ENCODE measurements at regions not wholly inside any gene's neighbourhood (a gene's known extent, or its start where the extent isn't known, plus 50 kb on each side); places are given as distances from the start of the nearest gene placed in this dataset.

DNA sequence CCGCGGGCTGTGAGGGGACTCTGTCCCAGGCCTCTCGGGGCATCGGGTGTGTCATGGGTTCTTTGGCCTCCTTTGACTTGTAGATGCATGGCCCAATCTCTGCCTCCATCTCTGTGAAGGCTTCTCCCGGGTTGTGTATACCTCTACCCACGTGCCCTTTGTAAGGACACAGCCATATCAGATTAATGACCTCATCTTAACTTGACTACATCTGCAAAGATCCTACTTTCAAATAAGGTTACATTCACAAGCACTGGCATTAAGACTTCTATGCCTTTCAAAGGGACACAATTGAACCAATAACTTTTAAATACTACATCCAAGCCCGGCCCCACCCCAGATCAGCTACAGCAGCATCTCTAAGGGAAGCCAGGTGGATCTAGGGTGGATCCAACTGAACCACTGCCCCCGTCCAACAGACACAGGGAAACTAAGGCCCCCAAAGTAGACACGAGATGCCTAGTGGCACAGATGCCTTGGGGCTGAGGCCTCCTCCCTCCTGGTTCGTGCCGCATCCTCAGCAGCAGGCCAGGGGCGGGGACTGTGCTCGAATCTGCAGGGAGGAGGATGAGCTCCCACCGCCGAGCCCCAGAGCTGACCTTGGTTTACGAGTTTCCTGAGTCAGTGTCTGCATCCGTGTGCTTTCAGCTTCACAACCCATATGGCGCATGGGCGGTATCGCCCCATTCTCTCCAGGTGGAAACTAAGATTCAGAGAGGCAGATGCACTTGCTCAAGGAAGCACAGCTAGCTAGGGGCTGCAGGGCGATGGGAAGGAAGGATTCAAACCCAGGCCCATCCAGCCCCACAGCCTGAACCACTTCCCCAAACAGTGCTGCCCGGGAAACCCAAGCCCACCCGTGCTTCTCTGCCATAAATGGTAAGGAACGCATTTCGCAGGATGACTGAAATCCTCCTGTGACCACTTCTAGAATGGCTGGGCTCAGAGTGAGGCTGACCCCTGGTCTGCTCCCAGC is 353.3 kb downstream of the C16orf95 start:
- no peaks in the 10 kb centered on the region for H3K9me3 ChIP-seq (ENCODE audit: control insufficient read depth in 4 of 4, low read length in 3 of 4)
- H3K4me1 ChIP-seq (ENCODE audit: control insufficient read depth in 4 of 4, insufficient read depth in 4 of 4, low read length in 3 of 4): no peaks in the 10 kb centered on the region
- TF ChIP-seq, protein P1, sequence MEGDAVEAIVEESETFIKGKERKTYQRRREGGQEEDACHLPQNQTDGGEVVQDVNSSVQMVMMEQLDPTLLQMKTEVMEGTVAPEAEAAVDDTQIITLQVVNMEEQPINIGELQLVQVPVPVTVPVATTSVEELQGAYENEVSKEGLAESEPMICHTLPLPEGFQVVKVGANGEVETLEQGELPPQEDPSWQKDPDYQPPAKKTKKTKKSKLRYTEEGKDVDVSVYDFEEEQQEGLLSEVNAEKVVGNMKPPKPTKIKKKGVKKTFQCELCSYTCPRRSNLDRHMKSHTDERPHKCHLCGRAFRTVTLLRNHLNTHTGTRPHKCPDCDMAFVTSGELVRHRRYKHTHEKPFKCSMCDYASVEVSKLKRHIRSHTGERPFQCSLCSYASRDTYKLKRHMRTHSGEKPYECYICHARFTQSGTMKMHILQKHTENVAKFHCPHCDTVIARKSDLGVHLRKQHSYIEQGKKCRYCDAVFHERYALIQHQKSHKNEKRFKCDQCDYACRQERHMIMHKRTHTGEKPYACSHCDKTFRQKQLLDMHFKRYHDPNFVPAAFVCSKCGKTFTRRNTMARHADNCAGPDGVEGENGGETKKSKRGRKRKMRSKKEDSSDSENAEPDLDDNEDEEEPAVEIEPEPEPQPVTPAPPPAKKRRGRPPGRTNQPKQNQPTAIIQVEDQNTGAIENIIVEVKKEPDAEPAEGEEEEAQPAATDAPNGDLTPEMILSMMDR (IDR thresholded peaks at IDR 0.05; ENCODE audit: low read depth, low read length, missing input control): no peak
- no peak for TF ChIP-seq NR2F2 (IDR thresholded peaks at IDR 0.05)
- no peak for TF ChIP-seq EGR1 (IDR thresholded peaks at IDR 0.05; ENCODE audit: low read depth in 2 of 2)
- TF ChIP-seq TAF1 (conservative IDR thresholded peaks at IDR 0.05): no peak
- TF ChIP-seq FOXA1 (IDR thresholded peaks at IDR 0.05): no peak
- TF ChIP-seq RXRA (IDR thresholded peaks at IDR 0.05): no peak
- TF ChIP-seq YY1 (IDR thresholded peaks at IDR 0.05): no peak
- TF ChIP-seq SP1 (IDR thresholded peaks at IDR 0.05): no peak
- TF ChIP-seq JUND (IDR thresholded peaks at IDR 0.05): no peak
- TF ChIP-seq, protein P2, sequence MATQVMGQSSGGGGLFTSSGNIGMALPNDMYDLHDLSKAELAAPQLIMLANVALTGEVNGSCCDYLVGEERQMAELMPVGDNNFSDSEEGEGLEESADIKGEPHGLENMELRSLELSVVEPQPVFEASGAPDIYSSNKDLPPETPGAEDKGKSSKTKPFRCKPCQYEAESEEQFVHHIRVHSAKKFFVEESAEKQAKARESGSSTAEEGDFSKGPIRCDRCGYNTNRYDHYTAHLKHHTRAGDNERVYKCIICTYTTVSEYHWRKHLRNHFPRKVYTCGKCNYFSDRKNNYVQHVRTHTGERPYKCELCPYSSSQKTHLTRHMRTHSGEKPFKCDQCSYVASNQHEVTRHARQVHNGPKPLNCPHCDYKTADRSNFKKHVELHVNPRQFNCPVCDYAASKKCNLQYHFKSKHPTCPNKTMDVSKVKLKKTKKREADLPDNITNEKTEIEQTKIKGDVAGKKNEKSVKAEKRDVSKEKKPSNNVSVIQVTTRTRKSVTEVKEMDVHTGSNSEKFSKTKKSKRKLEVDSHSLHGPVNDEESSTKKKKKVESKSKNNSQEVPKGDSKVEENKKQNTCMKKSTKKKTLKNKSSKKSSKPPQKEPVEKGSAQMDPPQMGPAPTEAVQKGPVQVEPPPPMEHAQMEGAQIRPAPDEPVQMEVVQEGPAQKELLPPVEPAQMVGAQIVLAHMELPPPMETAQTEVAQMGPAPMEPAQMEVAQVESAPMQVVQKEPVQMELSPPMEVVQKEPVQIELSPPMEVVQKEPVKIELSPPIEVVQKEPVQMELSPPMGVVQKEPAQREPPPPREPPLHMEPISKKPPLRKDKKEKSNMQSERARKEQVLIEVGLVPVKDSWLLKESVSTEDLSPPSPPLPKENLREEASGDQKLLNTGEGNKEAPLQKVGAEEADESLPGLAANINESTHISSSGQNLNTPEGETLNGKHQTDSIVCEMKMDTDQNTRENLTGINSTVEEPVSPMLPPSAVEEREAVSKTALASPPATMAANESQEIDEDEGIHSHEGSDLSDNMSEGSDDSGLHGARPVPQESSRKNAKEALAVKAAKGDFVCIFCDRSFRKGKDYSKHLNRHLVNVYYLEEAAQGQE (IDR thresholded peaks at IDR 0.05): no peak
- TF ChIP-seq HNF4A (conservative IDR thresholded peaks at IDR 0.05): no peak
- TF ChIP-seq, protein P3, sequence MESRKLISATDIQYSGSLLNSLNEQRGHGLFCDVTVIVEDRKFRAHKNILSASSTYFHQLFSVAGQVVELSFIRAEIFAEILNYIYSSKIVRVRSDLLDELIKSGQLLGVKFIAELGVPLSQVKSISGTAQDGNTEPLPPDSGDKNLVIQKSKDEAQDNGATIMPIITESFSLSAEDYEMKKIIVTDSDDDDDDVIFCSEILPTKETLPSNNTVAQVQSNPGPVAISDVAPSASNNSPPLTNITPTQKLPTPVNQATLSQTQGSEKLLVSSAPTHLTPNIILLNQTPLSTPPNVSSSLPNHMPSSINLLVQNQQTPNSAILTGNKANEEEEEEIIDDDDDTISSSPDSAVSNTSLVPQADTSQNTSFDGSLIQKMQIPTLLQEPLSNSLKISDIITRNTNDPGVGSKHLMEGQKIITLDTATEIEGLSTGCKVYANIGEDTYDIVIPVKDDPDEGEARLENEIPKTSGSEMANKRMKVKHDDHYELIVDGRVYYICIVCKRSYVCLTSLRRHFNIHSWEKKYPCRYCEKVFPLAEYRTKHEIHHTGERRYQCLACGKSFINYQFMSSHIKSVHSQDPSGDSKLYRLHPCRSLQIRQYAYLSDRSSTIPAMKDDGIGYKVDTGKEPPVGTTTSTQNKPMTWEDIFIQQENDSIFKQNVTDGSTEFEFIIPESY (IDR thresholded peaks at IDR 0.05): no peak
- TF ChIP-seq, protein P4, sequence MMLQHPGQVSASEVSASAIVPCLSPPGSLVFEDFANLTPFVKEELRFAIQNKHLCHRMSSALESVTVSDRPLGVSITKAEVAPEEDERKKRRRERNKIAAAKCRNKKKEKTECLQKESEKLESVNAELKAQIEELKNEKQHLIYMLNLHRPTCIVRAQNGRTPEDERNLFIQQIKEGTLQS (IDR thresholded peaks at IDR 0.05): no peak
- no peak for TF ChIP-seq RAD21 (IDR thresholded peaks at IDR 0.05)
- no peak for TF ChIP-seq HNF4G (IDR thresholded peaks at IDR 0.05)
- TF ChIP-seq GABPA (IDR thresholded peaks at IDR 0.05 in 1 of 2, conservative IDR thresholded peaks at IDR 0.05 in 1 of 2): no peak
- TF ChIP-seq FOXA2 (IDR thresholded peaks at IDR 0.05): no peak
- TF ChIP-seq, protein P5, sequence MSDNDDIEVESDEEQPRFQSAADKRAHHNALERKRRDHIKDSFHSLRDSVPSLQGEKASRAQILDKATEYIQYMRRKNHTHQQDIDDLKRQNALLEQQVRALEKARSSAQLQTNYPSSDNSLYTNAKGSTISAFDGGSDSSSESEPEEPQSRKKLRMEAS (IDR thresholded peaks at IDR 0.05): no peak
- no peak overlapping the region for H3K27ac ChIP-seq (ENCODE audit: low read depth in 1 of 2, low read length in 2 of 2)
- 82% methylated on average over 25 of the region's 25 CpGs for WGBS
- no peak overlapping the region for H3K4me3 ChIP-seq (ENCODE audit: low read depth in 1 of 3, low read length in 3 of 3)
- no peak for DNase-seq (ENCODE audit: low spot score)
- H3K36me3 ChIP-seq (ENCODE audit: control insufficient read depth in 4 of 4, insufficient read depth in 3 of 4, low read depth in 1 of 4, low read length in 3 of 4): no peaks in the 10 kb centered on the region
- H3K27me3 ChIP-seq (ENCODE audit: control insufficient read depth in 4 of 4, insufficient read depth in 4 of 4, low read length in 3 of 4): peaks cover 0 to 6% (median 0%) of the 10 kb centered on the region in 4 donors
- H3K9ac ChIP-seq (ENCODE audit: low read depth in 1 of 2, low read length in 2 of 2): no peak overlapping the region

Data from liver (tissue), 8 donors.